GM20000 (cell line): ENCODE measurements at regions not wholly inside any gene's neighbourhood (a gene's known extent, or its start where the extent isn't known, plus 50 kb on each side); places are given as distances from the start of the nearest gene placed in this dataset.
"Not testable (repeated sequence)": the region's sequence is repeated elsewhere in the genome, so short reads cannot be mapped to it uniquely, and the experiment has no call there.

Experiments used
- DNase-seq: peaks from one replicate; pipeline ENCODE4 v3.0.0; 2012; ENCODE audit warnings: low spot score
- CTCF ChIP-seq: IDR thresholded peaks from 2 replicates; pipeline ENCODE4 v1.5.1; 2012; ENCODE audit warnings: mild to moderate bottlenecking, control low read depth; ENCODE audit errors: extremely low read depth, missing control alignments

GRCh38 chr3:8341821-8342247 lies 159.8 kb upstream of the LMCD1 start:
- DNase-seq: no peak
- no peak for TF ChIP-seq CTCF

- no peak for DNase-seq
- TF ChIP-seq CTCF: no peak
Measured at GRCh38 chr3:8343058-8343457, 158.6 kb upstream of the LMCD1 start.

- no peak for DNase-seq
- no peak for TF ChIP-seq CTCF
Measured at GRCh38 chr3:8345398-8345797, 156.2 kb upstream of the LMCD1 start.

- DNase-seq: no peak
- TF ChIP-seq CTCF: no peak
Measured at GRCh38 chr3:8348076-8348475, 153.5 kb upstream of the LMCD1 start.

- no peak for TF ChIP-seq CTCF
- no peak for DNase-seq
Measured at GRCh38 chr3:8352475-8352874, 149.1 kb upstream of the LMCD1 start.

- no peak for DNase-seq
- no peak for TF ChIP-seq CTCF
Measured at GRCh38 chr3:8353364-8353763, 148.3 kb upstream of the LMCD1 start.

GRCh38 chr3:8355346-8355745 lies 146.3 kb upstream of the LMCD1 start:
- no peak for DNase-seq
- TF ChIP-seq CTCF: no peak

GRCh38 chr3:8356066-8356465 lies 145.6 kb upstream of the LMCD1 start:
- not testable (repeated sequence) for DNase-seq
